CD14-positive monocyte (primary cell): ENCODE measurements at regions not wholly inside any gene's neighbourhood (a gene's known extent, or its start where the extent isn't known, plus 50 kb on each side); places are given as distances from the start of the nearest gene placed in this dataset.

Experiments
- DNase-seq, 3 donors: peaks; one replicate each; pipeline ENCODE4 v3.0.0-alpha.2; 2011 to 2022
- H2AFZ ChIP-seq: 2 replicates; pipeline ENCODE4 v1.6.0; 2012; ENCODE audit warnings: mild to moderate bottlenecking, low read depth, low read length, inconsistent platforms; ENCODE audit not compliant: insufficient read depth, poor library complexity, severe bottlenecking
- H3K27ac ChIP-seq, 2 donors: 1 replicate in 1 of 2; 2 replicates in 1 of 2; pipeline ENCODE4 v1.5.1; 2012 to 2013; ENCODE audit warnings: low read length in 2 of 2, control low read depth in 1 of 2, inconsistent platforms in 1 of 2, low read depth in 1 of 2, mild to moderate bottlenecking in 1 of 2
- H3K27me3 ChIP-seq, 2 donors: one replicate each; pipeline versions ENCODE4 v1.6.0 to v1.6.1; 2011 to 2013; ENCODE audit warnings: low read length in 2 of 2; ENCODE audit not compliant: control insufficient read depth in 2 of 2, insufficient read depth in 2 of 2
- H3K36me3 ChIP-seq, 2 donors: replicated peaks in 1 of 2; 1 replicate in 1 of 2; 2 replicates in 1 of 2; pipeline versions ENCODE4 v1.5.1 to v1.6.1; 2012 to 2013; ENCODE audit warnings: low read length in 2 of 2, control low read depth in 1 of 2, inconsistent platforms in 1 of 2, mild to moderate bottlenecking in 1 of 2; ENCODE audit not compliant: insufficient read depth in 2 of 2, control insufficient read depth in 1 of 2
- H3K4me1 ChIP-seq, 2 donors: 1 replicate in 1 of 2; 2 replicates in 1 of 2; pipeline versions ENCODE4 v1.5.1 to v1.6.1; 2012 to 2013; ENCODE audit warnings: low read length in 2 of 2, control low read depth in 1 of 2, inconsistent platforms in 1 of 2, mild to moderate bottlenecking in 1 of 2, moderate library complexity in 1 of 2; ENCODE audit not compliant: insufficient read depth in 2 of 2, control insufficient read depth in 1 of 2
- H3K4me2 ChIP-seq: replicated peaks from 2 replicates; pipeline ENCODE3; 2012; ENCODE audit warnings: low read length, moderate library complexity, mild to moderate bottlenecking; ENCODE audit not compliant: poor library complexity, severe bottlenecking; ENCODE audit errors: extremely low read depth
- H3K4me3 ChIP-seq, 3 experiments: fragments of 200-600 bp in 1 of 3; sonication (generic) in 1 of 3; replicated peaks in 1 of 3; 1 replicate in 2 of 3; 2 replicates in 1 of 3; pipeline ENCODE4 v1.5.1; 2011 to 2013; ENCODE audit warnings: low read length in 3 of 3, mild to moderate bottlenecking in 3 of 3, control low read depth in 2 of 3, low read depth in 2 of 3, inconsistent platforms in 1 of 3, moderate library complexity in 1 of 3
- H3K79me2 ChIP-seq: 2 replicates; pipeline ENCODE4 v1.6.0; 2012; ENCODE audit warnings: mild to moderate bottlenecking, control low read depth, inconsistent platforms, low read length, moderate library complexity; ENCODE audit not compliant: insufficient read depth
- H3K9ac ChIP-seq: 2 replicates; pipeline ENCODE4 v1.6.0; 2017; ENCODE audit warnings: low read length, mild to moderate bottlenecking; ENCODE audit not compliant: insufficient read depth, poor library complexity, severe bottlenecking
- H3K9me3 ChIP-seq, 2 donors: replicated peaks in 1 of 2; 1 replicate in 1 of 2; 2 replicates in 1 of 2; pipeline versions ENCODE4 v1.5.1 to v1.6.1; 2012 to 2013; ENCODE audit warnings: low read length in 2 of 2, control low read depth in 1 of 2; ENCODE audit not compliant: control insufficient read depth in 1 of 2, insufficient read depth in 1 of 2
- H4K20me1 ChIP-seq: 2 replicates; pipeline ENCODE4 v1.6.0; 2012; ENCODE audit warnings: mild to moderate bottlenecking, low read length, control low read depth, moderate library complexity; ENCODE audit not compliant: insufficient read depth
- H3K27ac Mint-ChIP-seq, 7 donors: one replicate each; pipeline ENCODE4 v1.8.0; 2020; ENCODE audit warnings: mild to moderate bottlenecking in 7 of 7, mixed read lengths in 7 of 7, moderate library complexity in 6 of 7, inconsistent platforms in 2 of 7
- H3K27me3 Mint-ChIP-seq, 3 donors: one replicate each; pipeline ENCODE4 v1.8.0; 2021 to 2022; ENCODE audit warnings: low read depth in 3 of 3, mild to moderate bottlenecking in 3 of 3, mixed read lengths in 3 of 3, moderate library complexity in 3 of 3, inconsistent platforms in 1 of 3
- H3K36me3 Mint-ChIP-seq, 2 donors: one replicate each; pipeline ENCODE4 v1.8.0; 2020; ENCODE audit warnings: mixed read lengths in 2 of 2, inconsistent platforms in 1 of 2, mild to moderate bottlenecking in 1 of 2
- H3K4me1 Mint-ChIP-seq: one replicate; pipeline ENCODE4 v1.8.0; 2020; ENCODE audit warnings: mild to moderate bottlenecking, mixed read lengths
- H3K4me3 Mint-ChIP-seq, 2 donors: one replicate each; pipeline ENCODE4 v1.8.0; 2020; ENCODE audit warnings: mild to moderate bottlenecking in 2 of 2, mixed read lengths in 2 of 2, moderate library complexity in 1 of 2
- H3K9me3 Mint-ChIP-seq, 7 donors: one replicate each; pipeline ENCODE4 v1.8.0; 2020 to 2022; ENCODE audit warnings: mixed read lengths in 7 of 7, mild to moderate bottlenecking in 6 of 7, moderate library complexity in 6 of 7, inconsistent platforms in 2 of 7
- CTCF ChIP-seq: fragments of 200-600 bp; IDR thresholded peaks from one replicate; pipeline ENCODE4 v1.8.0; 2022; ENCODE audit warnings: antibody characterized with exemption, mild to moderate bottlenecking
- WGBS: methylation state at CpG from one replicate; pipeline ENCODE4 v1.1.5; 2013; ENCODE audit warnings: missing lambda C conversion rate; ENCODE audit not compliant: insufficient coverage; 5-methylcytosine and 5-hydroxymethylcytosine counted together
- intact Hi-C, 2 donors: fragments of 100-400 bp; cut with micrococcal nuclease; formaldehyde crosslinking; loops; one replicate each; pipeline versions ENCODE4 v1.15.0 to v1.15.1; 2023

GRCh38 chr6:15166121-15166520 lies 79.7 kb upstream of the JARID2 start:
- TF ChIP-seq CTCF = no peak
- peaks cover 13% of the 10 kb centered on the region for H3K4me1 Mint-ChIP-seq
- Histone ChIP-seq H4K20me1 (no peaks in the 10 kb centered on the region), H3K9me3 (no peaks in the 10 kb centered on the region), H3K36me3 (no peaks in the 10 kb centered on the region), H3K9ac (no peak overlapping the region), H3K27me3 (no peaks in the 10 kb centered on the region), H3K27ac (no peak overlapping the region), H3K4me1 (peaks cover 9 to 11% of the 10 kb centered on the region in 2 donors), H3K4me3 (no peak overlapping the region), H3K4me2 (no peak overlapping the region), H2AFZ (no peak overlapping the region), H3K79me2 (no peaks in the 10 kb centered on the region)
- H3K27ac Mint-ChIP-seq = no peak overlapping the region
- no peaks in the 10 kb centered on the region for H3K36me3 Mint-ChIP-seq
- no peak overlapping the region for H3K4me3 Mint-ChIP-seq
- DNase-seq = no peak
- no CpG with 5 or more reads among the region's 5 CpGs for WGBS
- intact Hi-C loops = no loop called here
- peaks cover 0 to 2% (median 0%) of the 10 kb centered on the region in 7 donors for H3K9me3 Mint-ChIP-seq
- peaks cover 0 to 2% (median 1%) of the 10 kb centered on the region in 3 donors for H3K27me3 Mint-ChIP-seq

DNA sequence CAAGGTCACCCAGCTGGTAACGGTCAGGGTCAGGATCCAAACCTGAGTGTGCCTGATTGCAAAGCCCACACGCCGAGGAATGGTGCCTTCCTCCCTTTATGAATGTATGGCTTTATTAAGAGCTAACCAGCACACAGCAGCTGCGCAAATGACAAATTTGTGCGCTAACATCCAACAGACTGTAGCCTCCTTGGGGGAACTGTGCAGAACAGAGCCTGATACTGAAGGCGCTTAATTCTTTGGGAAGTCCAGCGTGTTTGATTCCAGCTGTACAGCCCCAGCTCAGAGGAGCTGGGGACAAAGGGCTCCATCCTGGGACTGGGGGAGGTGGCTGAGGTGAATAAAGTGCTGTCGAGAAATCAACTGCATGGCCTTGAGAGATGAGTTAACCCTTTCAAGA lies 75.7 kb upstream of the JARID2 start:
- TF ChIP-seq CTCF = no peak
- no peak overlapping the region for H3K4me3 Mint-ChIP-seq
- Histone ChIP-seq H3K27ac (no peak overlapping the region), H3K4me1 (peaks cover 9 to 11% of the 10 kb centered on the region in 2 donors), H2AFZ (no peak overlapping the region), H4K20me1 (no peaks in the 10 kb centered on the region), H3K4me2 (no peak overlapping the region), H3K9ac (no peak overlapping the region), H3K9me3 (no peaks in the 10 kb centered on the region), H3K36me3 (no peaks in the 10 kb centered on the region), H3K27me3 (no peaks in the 10 kb centered on the region), H3K4me3 (no peak overlapping the region), H3K79me2 (no peaks in the 10 kb centered on the region)
- H3K9me3 Mint-ChIP-seq = peaks cover 0 to 2% (median 0%) of the 10 kb centered on the region in 7 donors
- H3K27ac Mint-ChIP-seq = no peak overlapping the region
- no peaks in the 10 kb centered on the region for H3K36me3 Mint-ChIP-seq
- intact Hi-C loops = no loop called here
- no peak for DNase-seq
- 98% methylated on average over 7 of the region's 8 CpGs for WGBS
- H3K27me3 Mint-ChIP-seq = peaks cover 0 to 2% (median 1%) of the 10 kb centered on the region in 3 donors
- peaks cover 13% of the 10 kb centered on the region for H3K4me1 Mint-ChIP-seq
